ENCODE measurements at regions not wholly inside any gene's neighbourhood (a gene's known extent, or its start where the extent isn't known, plus 50 kb on each side); places are given as distances from the start of the nearest gene placed in this dataset.
"Not testable (repeated sequence)": the region's sequence is repeated elsewhere in the genome, so short reads cannot be mapped to it uniquely, and the experiment has no call there.

DNA sequence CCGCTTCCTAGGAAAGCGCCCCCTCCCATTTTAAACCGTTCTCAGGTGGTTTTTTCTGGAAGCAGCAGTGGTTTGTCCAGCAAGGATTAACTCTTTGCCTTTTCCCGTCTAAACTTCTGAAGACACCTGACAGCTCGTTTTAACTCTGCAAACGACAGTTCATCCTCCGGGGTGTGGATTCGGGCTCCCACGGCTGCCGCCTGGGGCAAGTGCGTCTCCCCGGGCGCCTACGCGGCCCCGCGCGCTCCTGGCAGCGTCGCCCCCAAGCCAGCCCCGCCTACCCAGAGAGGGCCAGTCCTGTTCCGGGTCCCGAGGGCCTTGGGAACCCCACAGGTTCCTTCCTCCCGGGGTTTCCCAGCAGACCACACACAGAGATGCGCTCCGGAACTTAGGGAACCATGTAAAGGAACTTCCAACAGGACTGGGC, 54.4 kb downstream of the PRR18 start:
- no peak for DNase-seq (ENCODE audit: low spot score)
- in situ Hi-C loops (cut with HindIII; ENCODE audit: low sequenced_read_pairs): no loop called here

DNA sequence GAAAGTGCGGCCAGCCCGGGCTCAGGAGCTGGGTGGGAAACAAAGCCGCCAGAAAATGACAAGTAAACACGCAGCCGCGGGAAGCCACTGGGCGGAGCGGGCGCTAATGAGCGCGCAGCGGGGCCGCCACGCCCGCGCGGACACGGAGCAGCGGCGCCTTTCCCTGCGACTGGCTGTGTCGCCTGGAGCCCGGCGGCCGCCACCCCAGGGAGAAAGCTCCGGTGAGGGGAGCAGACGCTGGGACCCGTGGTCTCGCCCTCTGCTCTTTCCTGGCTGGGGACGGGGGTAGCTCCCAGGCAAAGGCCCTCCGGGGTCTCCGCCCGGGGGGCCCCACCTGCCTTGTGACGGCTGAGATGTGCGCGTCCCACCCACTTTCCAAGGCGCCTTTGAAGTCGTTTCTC, 54.9 kb downstream of the PRR18 start:
- in situ Hi-C loops (cut with HindIII; ENCODE audit: low sequenced_read_pairs): no loop called here

DNA sequence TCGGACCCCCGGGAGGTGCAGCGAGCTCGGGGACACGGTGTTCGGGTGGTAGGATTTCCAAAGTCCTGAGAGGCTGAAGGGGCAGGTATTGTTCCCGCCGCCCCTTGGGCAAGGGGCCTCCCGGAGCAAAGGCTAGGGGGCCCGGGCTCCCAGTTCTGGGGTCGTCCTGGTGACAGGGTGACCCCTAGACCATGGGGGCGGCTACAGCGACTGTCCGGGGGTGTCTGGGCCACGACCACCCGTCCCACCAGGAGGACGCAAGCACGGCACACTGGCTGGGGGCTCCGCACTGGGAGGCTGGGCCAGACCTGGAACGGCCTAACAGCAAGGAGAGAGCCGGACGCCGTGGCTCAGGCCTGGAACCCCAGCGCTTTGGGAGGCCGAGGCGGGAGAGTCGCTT, 55.6 kb downstream of the PRR18 start:
- in situ Hi-C loops (cut with HindIII; ENCODE audit: low sequenced_read_pairs): no loop called here

More for the DNA sequence above, 54.9 kb downstream of the PRR18 start:
- DNase-seq (ENCODE audit: low spot score): no peak

DNA sequence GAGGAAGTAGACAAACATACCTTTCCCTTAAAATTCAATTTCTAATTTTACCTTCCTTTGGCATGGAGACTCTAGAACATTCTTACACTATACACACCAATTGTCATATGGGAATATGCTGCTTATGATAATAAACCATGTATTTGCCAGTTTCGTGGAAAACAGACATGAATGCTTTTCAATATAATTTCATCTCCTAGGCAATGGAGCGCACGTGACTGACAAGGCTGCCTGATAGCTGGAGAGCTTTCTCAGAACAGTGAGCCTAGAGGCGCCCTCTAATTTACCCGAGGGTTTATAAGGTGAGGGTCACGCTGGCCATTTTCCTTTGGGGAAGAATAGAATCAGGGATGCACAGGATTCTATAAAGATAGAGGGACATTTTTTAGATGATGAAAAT, 56.5 kb downstream of the PRR18 start:
- DNase-seq (ENCODE audit: low spot score): no peak
- in situ Hi-C loops (cut with HindIII; ENCODE audit: low sequenced_read_pairs): no loop called here

More for the DNA sequence above, 55.6 kb downstream of the PRR18 start:
- no peak for DNase-seq (ENCODE audit: low spot score)

DNA sequence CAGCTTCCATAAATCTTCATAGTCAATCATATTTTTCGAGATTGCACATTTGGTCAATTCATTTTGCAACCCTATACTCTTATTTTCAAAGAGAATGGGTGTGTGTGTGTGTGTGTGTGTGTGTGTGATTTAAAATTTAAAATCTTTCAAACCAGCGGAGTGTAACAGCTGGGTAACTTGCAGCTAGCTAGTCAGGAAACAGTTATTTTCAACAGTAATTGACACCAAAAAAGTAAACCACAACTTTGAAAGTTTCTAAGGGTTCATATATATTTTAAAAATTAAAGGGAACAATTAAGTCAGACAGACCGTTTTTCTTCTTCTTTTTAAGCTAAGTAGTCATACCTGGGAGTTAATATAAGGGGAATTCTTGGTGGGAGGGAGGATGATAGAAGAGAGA, 57.0 kb downstream of the PRR18 start:
- DNase-seq (ENCODE audit: low spot score): no peak
- in situ Hi-C loops (cut with HindIII; ENCODE audit: low sequenced_read_pairs): no loop called here

DNA sequence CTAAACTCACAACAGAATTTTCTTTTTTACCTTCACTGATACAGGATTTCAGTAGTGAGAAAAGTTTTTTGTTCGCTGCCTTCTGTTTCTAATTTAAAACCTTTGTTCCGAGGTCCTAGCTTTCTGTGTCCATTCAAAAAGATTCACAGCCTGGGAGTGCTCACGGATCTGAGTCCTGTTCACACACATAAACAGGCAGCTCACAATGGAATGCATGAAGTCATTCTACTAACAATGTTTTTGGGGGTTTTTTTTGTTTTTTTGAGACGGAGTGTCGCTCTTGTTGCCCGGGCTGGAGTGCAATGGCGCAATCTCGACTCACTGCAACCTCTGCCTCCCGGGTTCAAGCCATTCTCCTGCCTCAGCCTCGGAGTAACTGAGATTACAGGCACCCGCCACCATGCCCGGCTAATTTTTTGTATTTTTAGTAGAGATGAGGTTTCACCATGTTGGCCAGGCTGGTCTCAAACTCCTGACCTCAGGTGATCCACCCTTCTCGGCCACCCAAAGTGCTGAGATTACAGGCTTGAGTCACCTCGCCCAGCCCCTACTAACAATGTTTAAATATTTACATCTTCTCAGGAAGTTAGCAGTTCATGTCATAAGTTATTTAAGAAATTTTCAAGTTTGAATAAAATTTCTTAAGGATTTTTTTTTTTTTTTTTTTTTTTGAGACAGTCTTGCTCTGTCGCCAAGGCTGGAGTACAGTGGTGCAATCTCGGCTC, 59.0 kb downstream of the PRR18 start:
- in situ Hi-C loops (cut with HindIII; ENCODE audit: low sequenced_read_pairs); DNase-seq (ENCODE audit: low spot score): not testable (repeated sequence)

DNA sequence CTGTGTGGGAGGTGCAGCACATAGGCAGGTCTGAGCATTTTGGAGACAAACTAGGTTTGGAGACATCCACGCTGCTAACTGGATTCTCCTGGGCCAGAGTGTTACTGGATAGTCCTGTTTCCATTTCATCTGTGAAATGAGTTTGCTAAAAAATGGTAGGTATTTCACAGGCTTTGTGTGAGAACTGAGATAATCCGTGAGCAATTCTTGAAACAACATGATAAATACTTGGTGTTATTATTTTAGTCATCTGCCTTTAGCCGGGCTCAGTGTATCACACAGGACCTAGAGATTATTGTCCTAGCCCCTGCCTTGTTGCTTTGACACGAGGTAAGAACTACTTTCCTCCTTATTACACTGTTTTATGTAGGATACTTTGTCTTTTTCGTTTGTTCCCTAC, 63.0 kb downstream of the PRR18 start:
- no peak for DNase-seq (ENCODE audit: low spot score)
- in situ Hi-C loops (cut with HindIII; ENCODE audit: low sequenced_read_pairs): no loop called here

DNA sequence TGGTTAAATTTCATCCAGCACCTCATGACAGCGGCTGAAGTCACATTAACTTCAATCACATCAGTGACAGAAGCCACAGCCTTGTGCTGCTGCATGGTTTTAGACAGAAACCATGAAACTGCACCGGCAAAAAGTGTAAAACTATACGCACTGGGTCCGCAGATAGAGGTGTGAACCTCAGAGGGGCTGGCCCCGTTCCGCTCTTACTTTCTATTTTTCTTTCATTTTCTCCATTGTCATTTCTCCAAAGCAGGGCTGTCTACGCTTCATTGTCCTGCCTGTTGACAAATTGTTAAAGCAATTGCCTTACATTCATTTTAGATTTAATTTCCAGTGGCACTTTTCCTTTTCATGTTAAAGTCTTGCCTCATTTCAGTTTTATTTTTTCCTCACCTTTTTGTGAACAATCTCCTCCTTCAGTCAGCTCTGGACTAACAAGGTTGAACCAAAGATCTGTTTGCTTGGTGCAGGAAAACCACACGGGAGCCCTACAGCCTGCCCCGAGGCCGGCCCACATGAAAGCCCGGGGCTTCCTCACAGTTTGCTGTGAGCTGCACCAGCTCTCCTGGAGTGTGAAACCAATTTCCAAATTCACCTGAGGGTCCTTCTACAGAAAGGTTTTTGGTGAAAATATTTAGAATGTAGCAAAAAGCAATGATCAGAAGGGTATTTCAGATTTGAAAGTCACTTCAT, 63.7 kb downstream of the PRR18 start:
- DNase-seq (ENCODE audit: low spot score): no peak
- in situ Hi-C loops (cut with HindIII; ENCODE audit: low sequenced_read_pairs): no loop called here

DNA sequence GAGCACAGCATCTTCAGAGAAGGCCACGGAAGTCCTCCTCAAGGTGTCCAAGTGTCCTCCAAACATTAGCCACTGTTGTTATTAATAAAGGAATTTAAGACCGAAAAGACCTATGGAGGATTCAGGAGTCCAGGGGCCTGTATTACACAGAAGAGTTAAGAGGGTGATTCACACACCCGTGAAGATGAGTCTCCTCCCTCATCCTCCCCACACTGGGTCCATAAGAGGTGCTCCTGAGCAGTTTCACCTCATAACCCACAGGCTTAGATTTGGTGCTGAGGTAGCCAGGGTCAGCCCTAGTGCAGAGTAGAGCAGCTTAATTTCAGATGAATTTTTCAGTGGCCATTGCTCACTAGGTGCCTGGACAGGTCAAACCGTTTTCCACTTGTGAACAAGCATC, 65.3 kb downstream of the PRR18 start:
- no peak for DNase-seq (ENCODE audit: low spot score)
- in situ Hi-C loops (cut with HindIII; ENCODE audit: low sequenced_read_pairs): no loop called here

DNA sequence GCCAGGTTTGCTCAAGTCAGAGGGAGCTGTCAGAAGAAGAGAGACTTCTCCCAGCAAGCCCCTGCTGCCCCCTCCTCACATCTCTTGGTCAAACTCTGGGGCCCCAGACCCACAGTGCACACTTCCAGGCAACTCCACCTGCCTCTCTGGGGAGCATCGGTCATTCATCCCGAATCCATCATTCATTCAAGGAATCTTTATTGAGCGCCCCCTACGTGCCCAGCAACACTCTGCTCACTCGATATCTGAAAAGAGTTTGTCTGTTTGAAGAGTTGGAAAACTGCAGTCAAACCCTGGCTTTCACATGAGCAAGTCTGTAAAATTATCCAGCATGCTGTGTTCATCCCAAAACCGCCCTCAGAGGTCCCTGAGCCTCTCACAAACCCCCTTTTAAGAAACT, 66.2 kb downstream of the PRR18 start:
- in situ Hi-C loops (cut with HindIII; ENCODE audit: low sequenced_read_pairs): no loop called here
- no peak for DNase-seq (ENCODE audit: low spot score)

DNA sequence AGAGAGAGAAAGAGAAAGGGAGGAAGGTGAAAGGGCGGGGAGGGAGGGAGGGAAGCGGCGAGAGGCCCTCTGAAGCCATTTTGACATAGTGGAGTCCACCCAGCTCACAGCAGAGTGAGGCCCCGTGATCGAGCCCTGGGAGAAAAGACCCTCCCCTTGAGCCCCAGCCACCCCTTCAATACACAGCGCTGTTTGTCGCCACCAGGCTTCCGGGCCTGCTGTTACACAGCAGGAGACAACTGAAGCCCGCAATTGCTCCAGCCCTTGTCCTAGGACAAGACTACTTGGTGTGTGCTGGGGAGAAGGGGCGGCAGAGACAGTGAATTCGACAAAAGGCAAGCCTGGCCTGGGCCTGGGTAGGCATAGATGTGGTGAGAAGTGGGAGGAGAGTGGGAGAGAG, 67.3 kb downstream of the PRR18 start:
- in situ Hi-C loops (cut with HindIII; ENCODE audit: low sequenced_read_pairs): no loop called here
- DNase-seq (ENCODE audit: low spot score): no peak

DNA sequence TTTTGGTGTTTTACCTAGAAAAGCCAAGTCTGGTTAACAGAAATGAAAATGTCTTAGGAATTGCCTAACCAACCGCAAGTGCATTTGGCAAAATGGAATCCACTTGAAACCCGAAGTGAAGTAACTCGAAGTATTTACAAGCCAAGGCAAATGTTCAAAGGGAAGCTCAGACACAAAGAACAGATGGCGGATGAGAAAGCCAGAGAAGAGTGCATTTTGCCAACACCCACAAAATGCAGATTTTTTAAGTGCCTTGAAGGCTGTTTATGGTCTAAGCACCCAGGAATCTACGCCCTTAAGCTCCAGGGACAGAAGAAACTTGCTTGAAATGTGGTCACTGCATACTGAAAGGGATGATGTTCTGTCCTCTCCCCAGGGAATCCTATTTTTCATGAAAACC, 70.0 kb upstream of the TBXT start:
- DNase-seq (ENCODE audit: low spot score): peak; percentile 1
- in situ Hi-C loops (cut with HindIII; ENCODE audit: low sequenced_read_pairs): no loop called here

DNA sequence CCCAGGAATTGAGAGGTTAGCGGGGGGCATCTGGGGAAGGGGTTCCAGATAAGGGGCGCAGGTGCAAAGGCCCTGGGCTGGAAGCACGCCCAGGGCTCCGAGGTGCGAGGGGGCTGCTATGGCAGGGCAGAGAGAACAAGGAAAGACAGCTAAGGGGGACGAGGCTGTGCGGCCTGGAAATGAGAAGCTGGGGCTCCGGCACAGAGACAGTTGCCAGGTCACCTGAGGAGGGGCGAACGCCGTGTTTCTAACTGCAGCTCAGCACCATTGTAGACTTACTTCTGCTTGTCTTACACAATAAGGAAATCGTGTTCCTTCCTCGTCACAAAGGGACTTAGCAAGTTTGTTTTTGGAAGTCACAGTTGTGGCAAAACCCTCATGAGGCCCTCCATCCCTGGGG, 68.9 kb upstream of the TBXT start:
- DNase-seq (ENCODE audit: low spot score): no peak
- in situ Hi-C loops (cut with HindIII; ENCODE audit: low sequenced_read_pairs): no loop called here

DNA sequence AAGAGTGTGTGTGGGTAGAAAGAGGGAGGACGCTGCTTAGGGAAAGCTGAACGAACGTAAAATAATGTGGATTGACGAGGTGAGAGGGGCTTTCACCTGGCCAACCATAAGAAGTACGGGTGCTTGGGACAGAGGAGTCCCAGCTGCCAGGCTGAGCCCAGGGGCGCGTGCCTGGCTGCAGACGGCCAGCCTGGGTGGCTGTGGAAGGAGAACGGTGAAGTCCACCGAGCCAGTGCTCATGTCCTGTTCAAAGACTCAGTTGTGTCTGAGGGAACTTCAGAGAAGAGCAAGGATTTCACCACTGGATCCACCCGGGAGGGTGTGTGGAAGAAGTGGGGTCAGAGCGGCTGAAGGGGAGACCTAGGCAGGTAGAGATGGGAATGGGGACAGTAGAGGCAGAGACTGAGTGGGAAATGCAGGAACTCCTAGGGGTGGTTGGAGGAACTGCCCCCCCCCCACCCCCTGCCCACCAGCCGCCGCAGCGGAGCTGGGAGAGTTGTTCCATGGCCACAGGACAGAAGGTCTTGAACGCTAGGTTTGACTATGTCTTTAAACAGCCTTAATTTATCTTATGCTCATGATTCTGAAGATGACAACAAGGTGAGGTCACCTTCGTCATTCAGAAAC, 68.1 kb upstream of the TBXT start:
- no peak for DNase-seq (ENCODE audit: low spot score)
- in situ Hi-C loops (cut with HindIII; ENCODE audit: low sequenced_read_pairs): no loop called here

DNA sequence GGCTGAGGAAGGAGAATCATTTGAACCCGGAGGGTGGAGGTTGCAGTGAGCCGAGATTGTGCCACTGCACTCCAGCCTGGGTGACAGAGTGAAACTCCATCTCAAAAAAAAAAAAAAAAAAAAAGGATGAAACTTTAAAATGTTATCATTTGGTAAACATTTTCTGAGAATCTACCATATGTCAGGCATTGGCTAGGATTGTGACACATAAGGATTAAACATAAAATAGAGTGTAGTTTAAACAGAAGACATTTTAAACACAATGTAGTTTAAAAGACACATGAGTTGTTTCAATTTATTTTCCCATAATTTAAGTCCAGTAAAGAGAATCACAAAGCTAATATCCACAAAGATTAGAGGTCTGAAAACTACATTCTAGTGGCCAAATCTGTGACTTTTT, 63.5 kb upstream of the TBXT start:
- in situ Hi-C loops (cut with HindIII; ENCODE audit: low sequenced_read_pairs): not testable (repeated sequence)

DNA sequence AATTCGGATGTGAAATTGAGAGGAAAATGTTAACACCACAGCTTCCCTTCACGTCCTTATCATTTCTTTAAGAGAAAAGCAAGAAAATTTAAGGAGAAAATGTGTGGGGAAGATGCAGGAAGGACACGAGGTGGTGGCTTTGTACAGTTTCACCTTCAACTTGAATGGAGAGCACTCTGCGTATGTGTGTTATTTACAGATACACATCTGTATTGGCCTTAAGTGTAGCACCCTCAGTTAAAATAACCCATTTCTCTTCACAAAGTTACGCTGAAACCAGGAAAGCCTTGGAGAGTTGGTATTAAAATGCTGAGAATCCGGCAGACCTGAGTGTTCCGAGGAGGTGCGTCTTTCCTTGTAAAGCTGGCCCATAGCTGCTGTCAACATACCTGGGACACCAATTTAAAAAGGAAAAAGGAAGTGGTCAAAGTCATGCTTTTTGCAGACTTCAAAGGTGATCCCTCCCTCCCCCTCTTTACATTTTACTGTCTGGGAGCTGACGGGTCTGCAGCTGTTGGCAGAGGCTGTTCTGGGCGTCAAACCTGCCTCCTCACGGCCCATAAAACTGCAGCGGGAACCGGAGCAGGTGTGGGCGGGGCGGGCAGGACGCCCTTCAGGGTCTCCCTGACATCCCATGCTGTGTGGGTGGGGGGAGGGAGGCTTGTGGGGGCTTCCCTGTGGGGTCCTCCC, 61.3 kb upstream of the TBXT start:
- DNase-seq (ENCODE audit: low spot score): no peak
- in situ Hi-C loops (cut with HindIII; ENCODE audit: low sequenced_read_pairs): no loop called here

More for the DNA sequence above, 63.5 kb upstream of the TBXT start:
- not testable (repeated sequence) for DNase-seq (ENCODE audit: low spot score)

DNA sequence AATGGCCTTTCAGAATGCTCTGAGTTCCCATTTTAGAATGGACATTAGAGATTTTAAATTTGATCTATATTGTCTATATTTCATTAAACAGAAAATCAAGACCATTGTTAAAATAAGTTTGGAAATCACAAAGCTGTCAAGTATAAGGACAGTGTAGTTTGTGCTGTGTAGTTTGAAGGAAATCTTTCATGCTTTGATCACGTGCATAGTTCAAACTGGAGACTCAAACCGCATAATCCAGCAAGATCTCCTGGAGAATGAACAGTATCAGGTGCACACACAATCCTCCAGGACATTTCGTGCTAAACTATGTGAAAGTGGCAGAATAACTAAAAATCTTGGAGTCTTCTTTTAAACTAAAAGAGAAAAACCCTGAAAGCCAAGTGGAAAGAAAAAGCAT, 60.8 kb upstream of the TBXT start:
- in situ Hi-C loops (cut with HindIII; ENCODE audit: low sequenced_read_pairs): no loop called here
- DNase-seq (ENCODE audit: low spot score): no peak

DNA sequence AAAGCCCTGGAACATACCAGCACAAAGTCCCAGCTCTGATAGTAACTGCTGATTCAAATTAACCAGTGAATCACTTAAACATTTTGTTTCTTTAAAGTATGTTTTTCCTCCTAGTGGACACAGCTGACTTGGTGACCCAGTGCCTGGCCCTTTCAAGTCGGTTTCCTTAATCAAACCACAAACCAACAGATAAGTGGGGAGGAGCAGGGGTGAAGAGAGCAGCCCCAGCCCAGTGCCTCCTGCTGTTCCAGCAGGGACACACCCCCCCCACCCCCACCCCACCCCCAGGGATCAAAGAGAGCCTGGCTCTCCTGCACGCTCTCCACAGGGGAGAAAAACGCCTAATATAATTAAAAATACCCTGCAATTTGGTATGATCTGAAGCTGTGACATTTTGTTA, 55.4 kb upstream of the TBXT start:
- no peak for DNase-seq (ENCODE audit: low spot score)
- in situ Hi-C loops (cut with HindIII; ENCODE audit: low sequenced_read_pairs): no loop called here

DNA sequence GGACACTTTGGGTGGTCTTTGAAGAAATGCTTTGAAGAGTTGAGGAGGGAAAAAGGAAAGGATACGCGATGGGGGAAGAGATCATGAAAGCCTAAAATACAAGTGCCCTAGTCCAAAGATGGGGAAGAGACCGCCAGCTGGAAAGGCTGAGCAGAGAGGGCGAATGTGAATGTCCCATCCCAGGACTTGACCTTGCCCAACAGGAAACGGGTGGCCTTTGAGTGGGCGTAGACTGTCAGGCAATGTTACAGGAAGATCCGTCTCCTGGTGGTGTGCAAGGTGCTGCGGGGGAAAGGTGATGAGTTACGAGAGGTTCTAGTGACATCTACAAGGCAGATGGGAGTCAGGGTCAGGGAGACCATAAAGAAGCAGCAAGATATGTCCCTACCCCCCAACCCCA, 55.0 kb upstream of the TBXT start:
- in situ Hi-C loops (cut with HindIII; ENCODE audit: low sequenced_read_pairs): no loop called here
- no peak for DNase-seq (ENCODE audit: low spot score)

DNA sequence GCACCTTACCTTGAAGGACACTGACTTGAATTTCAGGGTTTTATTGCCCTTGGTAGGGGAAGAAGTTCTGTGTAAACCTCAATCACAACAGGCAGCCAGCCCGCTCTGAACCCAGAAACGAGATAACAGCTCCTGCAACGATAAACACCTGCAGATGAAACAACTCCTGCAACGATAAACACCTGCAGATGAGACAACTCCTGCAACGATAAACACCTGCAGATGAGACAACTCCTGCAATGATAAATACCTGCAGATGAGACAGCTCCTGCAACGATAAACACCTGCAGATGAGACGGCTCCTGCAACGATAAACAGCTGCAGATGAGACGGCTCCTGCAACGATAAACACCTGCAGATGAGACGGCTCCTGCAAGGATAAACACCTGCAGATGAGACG, 54.0 kb upstream of the TBXT start:
- in situ Hi-C loops (cut with HindIII; ENCODE audit: low sequenced_read_pairs): no loop called here
- DNase-seq (ENCODE audit: low spot score): no peak

All from G401 (cell line).